SK-N-SH (cell line): ENCODE measurements at regions not wholly inside any gene's neighbourhood (a gene's known extent, or its start where the extent isn't known, plus 50 kb on each side); places are given as distances from the start of the nearest gene placed in this dataset.

Experiments used
- CTCF ChIA-PET: fragments of 300-600, 350-600 bp; formaldehyde crosslinking; extraction: SDS; loops from one replicate; lab custom pipeline; 2021; lab: Yijun Ruan, JAX
- POLR2A ChIA-PET: fragments of 350-600 bp; sonication (Branson Sonifier 250); formaldehyde crosslinking; extraction: SDS; loops from one replicate; lab custom pipeline; 2020; ENCODE audit warnings: antibody characterized with exemption, inconsistent platforms; lab: Yijun Ruan, JAX
- DNase-seq: peaks from one replicate; pipeline ENCODE4 v3.0.0; 2012
- H2AFZ ChIP-seq: fragments of 200-600 bp; sonication (generic); 2 replicates; pipeline ENCODE4 v1.8.1; 2016; ENCODE audit warnings: antibody characterized with exemption, mild to moderate bottlenecking, low read depth
- H3F3A ChIP-seq: fragments of 200-600 bp; sonication (generic); replicated peaks from 2 replicates; pipeline ENCODE3; 2016; ENCODE audit warnings: antibody characterized with exemption, mild to moderate bottlenecking; ENCODE audit not compliant: insufficient read depth
- H3K27ac ChIP-seq, 2 experiments: fragments of 200-500 bp in 1 of 2; fragments of 200-600 bp in 1 of 2; sonication (Bioruptor generic) in 1 of 2; sonication (generic), shearing (Covaris generic) in 1 of 2; 2 replicates each; pipeline versions ENCODE4 v1.5.1 to v1.6.1; 2014 to 2016; ENCODE audit warnings: low read depth in 2 of 2, inconsistent platforms in 1 of 2, low read length in 1 of 2, mild to moderate bottlenecking in 1 of 2, mixed read lengths in 1 of 2
- H3K27me3 ChIP-seq: fragments of 200-600 bp; sonication (generic), shearing (Covaris generic); 2 replicates; pipeline ENCODE4 v1.6.1; 2016; ENCODE audit warnings: mixed run types; ENCODE audit not compliant: insufficient read depth
- H3K36me3 ChIP-seq, 2 experiments: fragments of 200-500 bp in 1 of 2; fragments of 200-600 bp in 1 of 2; sonication (Bioruptor generic) in 1 of 2; sonication (generic) in 1 of 2; replicated peaks in 1 of 2; 2 replicates each; pipeline versions ENCODE3 to v1.5.1; 2014 to 2016; ENCODE audit warnings: low read length in 1 of 2, mild to moderate bottlenecking in 1 of 2; ENCODE audit not compliant: insufficient read depth in 2 of 2, control insufficient read depth in 1 of 2
- H3K4me1 ChIP-seq, 2 experiments: fragments of 200-500 bp in 1 of 2; fragments of 200-600 bp in 1 of 2; sonication (Bioruptor generic) in 1 of 2; sonication (generic), shearing (Covaris generic) in 1 of 2; 2 replicates each; pipeline versions ENCODE4 v1.5.1 to v1.6.1; 2014 to 2016; ENCODE audit warnings: low read depth in 1 of 2, low read length in 1 of 2, mixed run types in 1 of 2; ENCODE audit not compliant: insufficient read depth in 2 of 2, control insufficient read depth in 1 of 2
- H3K4me2 ChIP-seq: fragments of 200-600 bp; sonication (generic), shearing (Covaris generic); 2 replicates; pipeline ENCODE4 v1.6.1; 2017; ENCODE audit warnings: mixed run types
- H3K4me3 ChIP-seq, 2 experiments: fragments of 200-500 bp in 1 of 2; fragments of 200-600 bp in 1 of 2; sonication (Bioruptor generic) in 1 of 2; sonication (generic), shearing (Covaris generic) in 1 of 2; 2 replicates each; pipeline versions ENCODE4 v1.5.1 to v1.8.1; 2014 to 2016; ENCODE audit warnings: low read depth in 2 of 2, inconsistent platforms in 1 of 2, low read length in 1 of 2, mild to moderate bottlenecking in 1 of 2, mixed read lengths in 1 of 2, moderate library complexity in 1 of 2
- H3K79me2 ChIP-seq: fragments of 200-600 bp; sonication (generic); 2 replicates; pipeline ENCODE4 v1.8.1; 2017; ENCODE audit warnings: mild to moderate bottlenecking; ENCODE audit not compliant: insufficient read depth
- H3K9ac ChIP-seq: fragments of 200-600 bp; sonication (generic); 2 replicates; pipeline ENCODE4 v1.6.1; 2017; ENCODE audit warnings: mixed run types
- H3K9me2 ChIP-seq: fragments of 200-600 bp; sonication (generic); 2 replicates; pipeline ENCODE4 v1.6.1; 2017; ENCODE audit warnings: mixed run types
- H3K9me3 ChIP-seq: fragments of 200-600 bp; sonication (generic); 2 replicates; pipeline ENCODE4 v1.6.1; 2017; ENCODE audit warnings: mixed run types, mild to moderate bottlenecking, moderate library complexity
- H4K20me1 ChIP-seq: fragments of 200-600 bp; sonication (generic); 2 replicates; pipeline ENCODE4 v1.6.1; 2017; ENCODE audit warnings: mild to moderate bottlenecking, mixed run types; ENCODE audit not compliant: insufficient read depth
- CHD2 ChIP-seq: fragments of 150-350 bp; IDR thresholded peaks from 2 replicates; pipeline ENCODE4 v1.6.1; 2018; ENCODE audit warnings: low read length; ENCODE audit not compliant: partially characterized antibody
- FOXJ3 ChIP-seq: sonication (generic); formaldehyde crosslinking; IDR thresholded peaks from 2 replicates; pipeline ENCODE4 v1.5.1; 2020; ENCODE audit warnings: mild to moderate bottlenecking, missing genetic modification reagents
- FOXM1 ChIP-seq: IDR thresholded peaks from 2 replicates; pipeline ENCODE4 v1.4.0; 2012; ENCODE audit warnings: low read depth, mild to moderate bottlenecking
- GABPA ChIP-seq: IDR thresholded peaks from 2 replicates; pipeline ENCODE4 v1.4.0; 2012; ENCODE audit warnings: low read depth, mild to moderate bottlenecking
- GATA2 ChIP-seq: sonication (generic); formaldehyde crosslinking; IDR thresholded peaks from 2 replicates; pipeline ENCODE4 v1.5.0; 2020; ENCODE audit warnings: mild to moderate bottlenecking, missing genetic modification reagents
- JUND ChIP-seq: IDR thresholded peaks from 2 replicates; pipeline ENCODE4 v1.4.0; 2012
- MXI1 ChIP-seq: IDR thresholded peaks from 2 replicates; pipeline ENCODE4 v1.6.1; 2012; ENCODE audit warnings: mild to moderate bottlenecking, low read depth, low read length, improper control_type of control experiment
- NRF1 ChIP-seq: IDR thresholded peaks from 2 replicates; pipeline ENCODE4 v1.6.1; 2012; ENCODE audit warnings: low read depth, mild to moderate bottlenecking, low read length
- POLR2AphosphoS5 ChIP-seq: IDR thresholded peaks from 2 replicates; pipeline ENCODE4 v1.6.1; 2012; ENCODE audit warnings: low read depth, low read length
- RAD21 ChIP-seq: IDR thresholded peaks from 2 replicates; pipeline ENCODE4 v1.6.1; 2012; ENCODE audit warnings: mild to moderate bottlenecking, low read length
- RCOR1 ChIP-seq: fragments of 150-350 bp; IDR thresholded peaks from 2 replicates; pipeline ENCODE4 v1.6.1; 2017; ENCODE audit warnings: antibody characterized with exemption, low read length
- RFX5 ChIP-seq: IDR thresholded peaks from 2 replicates; pipeline ENCODE4 v1.6.1; 2012; ENCODE audit warnings: mild to moderate bottlenecking, improper control_type of control experiment, low read length
- RXRA ChIP-seq: IDR thresholded peaks from 2 replicates; pipeline ENCODE4 v1.4.0; 2012; ENCODE audit warnings: low read depth, mild to moderate bottlenecking, borderline replicate concordance
- TEAD4 ChIP-seq: IDR thresholded peaks from 2 replicates; pipeline ENCODE4 v1.4.0; 2012; ENCODE audit warnings: mild to moderate bottlenecking, borderline replicate concordance; ENCODE audit not compliant: insufficient read depth
- WGBS: methylation state at CpG from one replicate; pipeline ENCODE4 v1.1.6; 2017; ENCODE audit warnings: low lambda C conversion rate; 5-methylcytosine and 5-hydroxymethylcytosine counted together
- TF ChIP-seq, protein P1 (sequence below): IDR thresholded peaks from 2 replicates; pipeline ENCODE4 v1.6.1; 2012; ENCODE audit warnings: mild to moderate bottlenecking, low read depth, low read length, moderate library complexity
- TF ChIP-seq, protein P2 (sequence below): fragments of 200-600 bp; sonication (generic); IDR thresholded peaks from 2 replicates; pipeline ENCODE4 v1.6.1; 2017; ENCODE audit warnings: antibody characterized with exemption, mild to moderate bottlenecking, moderate library complexity
- TF ChIP-seq, protein P3 (sequence below): IDR thresholded peaks from 2 replicates; pipeline ENCODE4 v1.4.0; 2012; ENCODE audit warnings: low read depth
- TF ChIP-seq, protein P4 (sequence below): IDR thresholded peaks from 2 replicates; pipeline ENCODE4 v1.4.0; 2012; ENCODE audit warnings: low read depth, borderline replicate concordance
- TF ChIP-seq, protein P5 (sequence below): IDR thresholded peaks from 2 replicates; pipeline ENCODE4 v1.4.0; 2012; ENCODE audit warnings: low read depth, borderline replicate concordance
- TF ChIP-seq, protein P6 (sequence below): fragments of 150-350 bp; IDR thresholded peaks from 2 replicates; pipeline ENCODE4 v1.6.1; 2017; ENCODE audit warnings: antibody characterized with exemption, low read length, low read depth, borderline replicate concordance

DNA sequence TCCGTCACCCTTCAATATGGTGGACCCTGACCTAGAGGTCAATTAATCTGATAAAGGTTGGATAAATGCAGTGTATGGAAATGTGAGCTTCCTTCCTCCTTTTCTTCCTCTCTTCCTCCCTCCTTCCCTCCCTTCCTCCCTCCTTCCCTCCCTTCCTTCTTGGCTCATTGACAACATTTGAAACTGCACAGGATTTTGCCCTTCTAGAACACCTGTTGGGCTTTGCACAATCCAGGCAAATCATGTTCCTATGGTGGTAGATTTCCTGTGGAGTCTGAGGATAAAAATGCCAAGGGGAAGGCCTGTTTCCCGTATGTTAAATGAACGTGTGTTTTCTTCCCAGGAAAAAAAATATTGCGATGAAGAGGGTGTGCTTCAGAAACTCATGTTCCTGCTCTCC, 642.8 kb downstream of the EPM2A start:
- H3K9ac ChIP-seq = no peak overlapping the region
- no peak for DNase-seq
- H3K27me3 ChIP-seq = no peaks in the 10 kb centered on the region
- ChIA-PET POLR2A (no interaction called here), CTCF (no interaction called here)
- 64% methylated on average over 4 of the region's 4 CpGs for WGBS
- no peak overlapping the region for H3K4me2 ChIP-seq
- H3K79me2 ChIP-seq = no peaks in the 10 kb centered on the region
- H3K4me1 ChIP-seq = no peaks in the 10 kb centered on the region
- H3K9me2 ChIP-seq = no peaks in the 10 kb centered on the region
- H2AFZ ChIP-seq = no peak overlapping the region
- H3K9me3 ChIP-seq = no peaks in the 10 kb centered on the region
- no peak overlapping the region for H3K4me3 ChIP-seq
- no peak overlapping the region for H3K27ac ChIP-seq
- H4K20me1 ChIP-seq = no peaks in the 10 kb centered on the region
- TF ChIP-seq, protein P1, sequence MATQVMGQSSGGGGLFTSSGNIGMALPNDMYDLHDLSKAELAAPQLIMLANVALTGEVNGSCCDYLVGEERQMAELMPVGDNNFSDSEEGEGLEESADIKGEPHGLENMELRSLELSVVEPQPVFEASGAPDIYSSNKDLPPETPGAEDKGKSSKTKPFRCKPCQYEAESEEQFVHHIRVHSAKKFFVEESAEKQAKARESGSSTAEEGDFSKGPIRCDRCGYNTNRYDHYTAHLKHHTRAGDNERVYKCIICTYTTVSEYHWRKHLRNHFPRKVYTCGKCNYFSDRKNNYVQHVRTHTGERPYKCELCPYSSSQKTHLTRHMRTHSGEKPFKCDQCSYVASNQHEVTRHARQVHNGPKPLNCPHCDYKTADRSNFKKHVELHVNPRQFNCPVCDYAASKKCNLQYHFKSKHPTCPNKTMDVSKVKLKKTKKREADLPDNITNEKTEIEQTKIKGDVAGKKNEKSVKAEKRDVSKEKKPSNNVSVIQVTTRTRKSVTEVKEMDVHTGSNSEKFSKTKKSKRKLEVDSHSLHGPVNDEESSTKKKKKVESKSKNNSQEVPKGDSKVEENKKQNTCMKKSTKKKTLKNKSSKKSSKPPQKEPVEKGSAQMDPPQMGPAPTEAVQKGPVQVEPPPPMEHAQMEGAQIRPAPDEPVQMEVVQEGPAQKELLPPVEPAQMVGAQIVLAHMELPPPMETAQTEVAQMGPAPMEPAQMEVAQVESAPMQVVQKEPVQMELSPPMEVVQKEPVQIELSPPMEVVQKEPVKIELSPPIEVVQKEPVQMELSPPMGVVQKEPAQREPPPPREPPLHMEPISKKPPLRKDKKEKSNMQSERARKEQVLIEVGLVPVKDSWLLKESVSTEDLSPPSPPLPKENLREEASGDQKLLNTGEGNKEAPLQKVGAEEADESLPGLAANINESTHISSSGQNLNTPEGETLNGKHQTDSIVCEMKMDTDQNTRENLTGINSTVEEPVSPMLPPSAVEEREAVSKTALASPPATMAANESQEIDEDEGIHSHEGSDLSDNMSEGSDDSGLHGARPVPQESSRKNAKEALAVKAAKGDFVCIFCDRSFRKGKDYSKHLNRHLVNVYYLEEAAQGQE = no peak
- TF ChIP-seq FOXJ3 (CRISPR knock-in tag) (no peak), RCOR1 (no peak), POLR2AphosphoS5 (no peak), CHD2 (no peak), NRF1 (no peak), RAD21 (no peak), MXI1 (no peak), GATA2 (no peak), GABPA (no peak), TEAD4 (no peak), RXRA (no peak), FOXM1 (no peak), JUND (no peak), RFX5 (no peak)
- TF ChIP-seq, protein P2, sequence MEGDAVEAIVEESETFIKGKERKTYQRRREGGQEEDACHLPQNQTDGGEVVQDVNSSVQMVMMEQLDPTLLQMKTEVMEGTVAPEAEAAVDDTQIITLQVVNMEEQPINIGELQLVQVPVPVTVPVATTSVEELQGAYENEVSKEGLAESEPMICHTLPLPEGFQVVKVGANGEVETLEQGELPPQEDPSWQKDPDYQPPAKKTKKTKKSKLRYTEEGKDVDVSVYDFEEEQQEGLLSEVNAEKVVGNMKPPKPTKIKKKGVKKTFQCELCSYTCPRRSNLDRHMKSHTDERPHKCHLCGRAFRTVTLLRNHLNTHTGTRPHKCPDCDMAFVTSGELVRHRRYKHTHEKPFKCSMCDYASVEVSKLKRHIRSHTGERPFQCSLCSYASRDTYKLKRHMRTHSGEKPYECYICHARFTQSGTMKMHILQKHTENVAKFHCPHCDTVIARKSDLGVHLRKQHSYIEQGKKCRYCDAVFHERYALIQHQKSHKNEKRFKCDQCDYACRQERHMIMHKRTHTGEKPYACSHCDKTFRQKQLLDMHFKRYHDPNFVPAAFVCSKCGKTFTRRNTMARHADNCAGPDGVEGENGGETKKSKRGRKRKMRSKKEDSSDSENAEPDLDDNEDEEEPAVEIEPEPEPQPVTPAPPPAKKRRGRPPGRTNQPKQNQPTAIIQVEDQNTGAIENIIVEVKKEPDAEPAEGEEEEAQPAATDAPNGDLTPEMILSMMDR = no peak
- TF ChIP-seq, protein P3, sequence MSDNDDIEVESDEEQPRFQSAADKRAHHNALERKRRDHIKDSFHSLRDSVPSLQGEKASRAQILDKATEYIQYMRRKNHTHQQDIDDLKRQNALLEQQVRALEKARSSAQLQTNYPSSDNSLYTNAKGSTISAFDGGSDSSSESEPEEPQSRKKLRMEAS = no peak
- TF ChIP-seq, protein P4, sequence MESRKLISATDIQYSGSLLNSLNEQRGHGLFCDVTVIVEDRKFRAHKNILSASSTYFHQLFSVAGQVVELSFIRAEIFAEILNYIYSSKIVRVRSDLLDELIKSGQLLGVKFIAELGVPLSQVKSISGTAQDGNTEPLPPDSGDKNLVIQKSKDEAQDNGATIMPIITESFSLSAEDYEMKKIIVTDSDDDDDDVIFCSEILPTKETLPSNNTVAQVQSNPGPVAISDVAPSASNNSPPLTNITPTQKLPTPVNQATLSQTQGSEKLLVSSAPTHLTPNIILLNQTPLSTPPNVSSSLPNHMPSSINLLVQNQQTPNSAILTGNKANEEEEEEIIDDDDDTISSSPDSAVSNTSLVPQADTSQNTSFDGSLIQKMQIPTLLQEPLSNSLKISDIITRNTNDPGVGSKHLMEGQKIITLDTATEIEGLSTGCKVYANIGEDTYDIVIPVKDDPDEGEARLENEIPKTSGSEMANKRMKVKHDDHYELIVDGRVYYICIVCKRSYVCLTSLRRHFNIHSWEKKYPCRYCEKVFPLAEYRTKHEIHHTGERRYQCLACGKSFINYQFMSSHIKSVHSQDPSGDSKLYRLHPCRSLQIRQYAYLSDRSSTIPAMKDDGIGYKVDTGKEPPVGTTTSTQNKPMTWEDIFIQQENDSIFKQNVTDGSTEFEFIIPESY = no peak
- TF ChIP-seq, protein P5, sequence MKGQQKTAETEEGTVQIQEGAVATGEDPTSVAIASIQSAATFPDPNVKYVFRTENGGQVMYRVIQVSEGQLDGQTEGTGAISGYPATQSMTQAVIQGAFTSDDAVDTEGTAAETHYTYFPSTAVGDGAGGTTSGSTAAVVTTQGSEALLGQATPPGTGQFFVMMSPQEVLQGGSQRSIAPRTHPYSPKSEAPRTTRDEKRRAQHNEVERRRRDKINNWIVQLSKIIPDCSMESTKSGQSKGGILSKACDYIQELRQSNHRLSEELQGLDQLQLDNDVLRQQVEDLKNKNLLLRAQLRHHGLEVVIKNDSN = no peak
- TF ChIP-seq, protein P6, sequence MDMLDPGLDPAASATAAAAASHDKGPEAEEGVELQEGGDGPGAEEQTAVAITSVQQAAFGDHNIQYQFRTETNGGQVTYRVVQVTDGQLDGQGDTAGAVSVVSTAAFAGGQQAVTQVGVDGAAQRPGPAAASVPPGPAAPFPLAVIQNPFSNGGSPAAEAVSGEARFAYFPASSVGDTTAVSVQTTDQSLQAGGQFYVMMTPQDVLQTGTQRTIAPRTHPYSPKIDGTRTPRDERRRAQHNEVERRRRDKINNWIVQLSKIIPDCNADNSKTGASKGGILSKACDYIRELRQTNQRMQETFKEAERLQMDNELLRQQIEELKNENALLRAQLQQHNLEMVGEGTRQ = no peak
- H3K36me3 ChIP-seq = no peaks in the 10 kb centered on the region
- H3F3A ChIP-seq = no peaks in the 10 kb centered on the region
